HEK293 (cell line): ENCODE measurements at regions not wholly inside any gene's neighbourhood (a gene's known extent, or its start where the extent isn't known, plus 50 kb on each side); places are given as distances from the start of the nearest gene placed in this dataset.

Source experiments
- BCL11B ChIP-seq: fragments of 450-650 bp; formaldehyde crosslinking; IDR thresholded peaks from 2 replicates; pipeline ENCODE4 v1.5.1; 2016; ENCODE audit warnings: low read depth, missing biosample characterization, missing genetic modification characterization
- GLI4 ChIP-seq: fragments of 450-650 bp; formaldehyde crosslinking; IDR thresholded peaks from 2 replicates; pipeline ENCODE4 v1.5.1; 2016; ENCODE audit warnings: missing biosample characterization, missing genetic modification characterization
- KLF9 ChIP-seq: fragments of 450-650 bp; formaldehyde crosslinking; IDR thresholded peaks from 2 replicates; pipeline ENCODE4 v1.5.1; 2016; ENCODE audit warnings: missing biosample characterization, missing genetic modification characterization, low read depth
- ZFP37 ChIP-seq: fragments of 450-650 bp; formaldehyde crosslinking; IDR thresholded peaks from 2 replicates; pipeline ENCODE4 v1.5.1; 2016; ENCODE audit warnings: missing biosample characterization, missing genetic modification characterization
- ZFP41 ChIP-seq: fragments of 450-650 bp; formaldehyde crosslinking; IDR thresholded peaks from 2 replicates; pipeline ENCODE4 v1.5.1; 2016; ENCODE audit warnings: missing biosample characterization, missing genetic modification characterization, borderline replicate concordance
- ZNF138 ChIP-seq: fragments of 450-650 bp; formaldehyde crosslinking; IDR thresholded peaks from 2 replicates; pipeline ENCODE4 v1.5.1; 2016; ENCODE audit warnings: missing biosample characterization, missing genetic modification characterization, borderline replicate concordance
- ZNF501 ChIP-seq: fragments of 450-650 bp; formaldehyde crosslinking; IDR thresholded peaks from 2 replicates; pipeline ENCODE4 v1.5.1; 2016; ENCODE audit warnings: missing biosample characterization, missing genetic modification characterization
- TF ChIP-seq, protein P1 (sequence below): fragments of 450-650 bp; formaldehyde crosslinking; IDR thresholded peaks from 2 replicates; pipeline ENCODE4 v1.5.0; 2017; ENCODE audit warnings: missing biosample characterization, missing genetic modification characterization, borderline replicate concordance
- TF ChIP-seq, protein P2 (sequence below): fragments of 450-650 bp; formaldehyde crosslinking; IDR thresholded peaks from 2 replicates; pipeline ENCODE4 v1.5.1; 2016; ENCODE audit warnings: missing biosample characterization, missing genetic modification characterization
- TF ChIP-seq, protein P3 (sequence below): fragments of 450-650 bp; IDR thresholded peaks from 2 replicates; pipeline ENCODE4 v1.5.1; 2018; ENCODE audit warnings: missing biosample characterization, mild to moderate bottlenecking, missing genetic modification characterization
- TF ChIP-seq, protein P4 (sequence below): fragments of 450-650 bp; formaldehyde crosslinking; IDR thresholded peaks from 2 replicates; pipeline ENCODE4 v1.5.1; 2016; ENCODE audit warnings: missing biosample characterization, missing genetic modification characterization

DNA sequence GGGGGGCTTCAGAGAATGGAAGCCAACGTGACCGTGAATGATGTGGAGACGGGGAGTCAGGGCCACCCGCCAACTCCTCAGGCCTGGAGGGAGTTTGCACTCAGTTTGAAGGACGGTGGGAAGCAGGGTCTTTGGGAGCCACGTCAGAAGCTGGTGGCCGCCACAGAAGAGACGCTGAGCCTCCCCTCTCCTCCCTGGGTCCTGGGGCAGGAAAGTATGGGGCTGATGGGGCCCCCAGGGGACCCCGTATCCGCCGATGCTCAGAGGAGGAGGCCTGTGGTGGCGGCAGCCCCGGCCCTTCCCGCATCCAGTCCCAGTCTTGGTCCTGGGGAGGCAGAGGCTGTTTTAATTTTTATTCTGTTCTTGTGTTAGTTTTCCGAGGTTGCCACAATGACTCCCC, 188.6 kb upstream of the C1orf174 start:
- TF ChIP-seq ZFP37 (tag by site-specific recombination) (no peak), KLF9 (no peak), ZFP41 (tag by site-specific recombination) (no peak), BCL11B (tag by site-specific recombination) (no peak), ZNF501 (no peak), ZNF138 (tag by site-specific recombination) (no peak), GLI4 (tag by site-specific recombination) (no peak)
- TF ChIP-seq, protein P1, sequence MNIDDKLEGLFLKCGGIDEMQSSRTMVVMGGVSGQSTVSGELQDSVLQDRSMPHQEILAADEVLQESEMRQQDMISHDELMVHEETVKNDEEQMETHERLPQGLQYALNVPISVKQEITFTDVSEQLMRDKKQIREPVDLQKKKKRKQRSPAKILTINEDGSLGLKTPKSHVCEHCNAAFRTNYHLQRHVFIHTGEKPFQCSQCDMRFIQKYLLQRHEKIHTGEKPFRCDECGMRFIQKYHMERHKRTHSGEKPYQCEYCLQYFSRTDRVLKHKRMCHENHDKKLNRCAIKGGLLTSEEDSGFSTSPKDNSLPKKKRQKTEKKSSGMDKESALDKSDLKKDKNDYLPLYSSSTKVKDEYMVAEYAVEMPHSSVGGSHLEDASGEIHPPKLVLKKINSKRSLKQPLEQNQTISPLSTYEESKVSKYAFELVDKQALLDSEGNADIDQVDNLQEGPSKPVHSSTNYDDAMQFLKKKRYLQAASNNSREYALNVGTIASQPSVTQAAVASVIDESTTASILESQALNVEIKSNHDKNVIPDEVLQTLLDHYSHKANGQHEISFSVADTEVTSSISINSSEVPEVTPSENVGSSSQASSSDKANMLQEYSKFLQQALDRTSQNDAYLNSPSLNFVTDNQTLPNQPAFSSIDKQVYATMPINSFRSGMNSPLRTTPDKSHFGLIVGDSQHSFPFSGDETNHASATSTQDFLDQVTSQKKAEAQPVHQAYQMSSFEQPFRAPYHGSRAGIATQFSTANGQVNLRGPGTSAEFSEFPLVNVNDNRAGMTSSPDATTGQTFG, result no peak
- TF ChIP-seq, protein P2, sequence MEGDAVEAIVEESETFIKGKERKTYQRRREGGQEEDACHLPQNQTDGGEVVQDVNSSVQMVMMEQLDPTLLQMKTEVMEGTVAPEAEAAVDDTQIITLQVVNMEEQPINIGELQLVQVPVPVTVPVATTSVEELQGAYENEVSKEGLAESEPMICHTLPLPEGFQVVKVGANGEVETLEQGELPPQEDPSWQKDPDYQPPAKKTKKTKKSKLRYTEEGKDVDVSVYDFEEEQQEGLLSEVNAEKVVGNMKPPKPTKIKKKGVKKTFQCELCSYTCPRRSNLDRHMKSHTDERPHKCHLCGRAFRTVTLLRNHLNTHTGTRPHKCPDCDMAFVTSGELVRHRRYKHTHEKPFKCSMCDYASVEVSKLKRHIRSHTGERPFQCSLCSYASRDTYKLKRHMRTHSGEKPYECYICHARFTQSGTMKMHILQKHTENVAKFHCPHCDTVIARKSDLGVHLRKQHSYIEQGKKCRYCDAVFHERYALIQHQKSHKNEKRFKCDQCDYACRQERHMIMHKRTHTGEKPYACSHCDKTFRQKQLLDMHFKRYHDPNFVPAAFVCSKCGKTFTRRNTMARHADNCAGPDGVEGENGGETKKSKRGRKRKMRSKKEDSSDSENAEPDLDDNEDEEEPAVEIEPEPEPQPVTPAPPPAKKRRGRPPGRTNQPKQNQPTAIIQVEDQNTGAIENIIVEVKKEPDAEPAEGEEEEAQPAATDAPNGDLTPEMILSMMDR (tag by site-specific recombination), result no peak
- TF ChIP-seq, protein P3, sequence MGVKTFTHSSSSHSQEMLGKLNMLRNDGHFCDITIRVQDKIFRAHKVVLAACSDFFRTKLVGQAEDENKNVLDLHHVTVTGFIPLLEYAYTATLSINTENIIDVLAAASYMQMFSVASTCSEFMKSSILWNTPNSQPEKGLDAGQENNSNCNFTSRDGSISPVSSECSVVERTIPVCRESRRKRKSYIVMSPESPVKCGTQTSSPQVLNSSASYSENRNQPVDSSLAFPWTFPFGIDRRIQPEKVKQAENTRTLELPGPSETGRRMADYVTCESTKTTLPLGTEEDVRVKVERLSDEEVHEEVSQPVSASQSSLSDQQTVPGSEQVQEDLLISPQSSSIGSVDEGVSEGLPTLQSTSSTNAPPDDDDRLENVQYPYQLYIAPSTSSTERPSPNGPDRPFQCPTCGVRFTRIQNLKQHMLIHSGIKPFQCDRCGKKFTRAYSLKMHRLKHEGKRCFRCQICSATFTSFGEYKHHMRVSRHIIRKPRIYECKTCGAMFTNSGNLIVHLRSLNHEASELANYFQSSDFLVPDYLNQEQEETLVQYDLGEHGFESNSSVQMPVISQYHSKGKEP (tag by site-specific recombination), result no peak
- TF ChIP-seq, protein P4, sequence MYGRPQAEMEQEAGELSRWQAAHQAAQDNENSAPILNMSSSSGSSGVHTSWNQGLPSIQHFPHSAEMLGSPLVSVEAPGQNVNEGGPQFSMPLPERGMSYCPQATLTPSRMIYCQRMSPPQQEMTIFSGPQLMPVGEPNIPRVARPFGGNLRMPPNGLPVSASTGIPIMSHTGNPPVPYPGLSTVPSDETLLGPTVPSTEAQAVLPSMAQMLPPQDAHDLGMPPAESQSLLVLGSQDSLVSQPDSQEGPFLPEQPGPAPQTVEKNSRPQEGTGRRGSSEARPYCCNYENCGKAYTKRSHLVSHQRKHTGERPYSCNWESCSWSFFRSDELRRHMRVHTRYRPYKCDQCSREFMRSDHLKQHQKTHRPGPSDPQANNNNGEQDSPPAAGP, result no peak
